GM18861 (cell line): ENCODE measurements at regions not wholly inside any gene's neighbourhood (a gene's known extent, or its start where the extent isn't known, plus 50 kb on each side); places are given as distances from the start of the nearest gene placed in this dataset.

Experiments used
- ATAC-seq: cut with Tn5 transposase; IDR thresholded peaks from one replicate; pipeline ENCODE4 v1.9.1; 2021; ENCODE audit not compliant: unreplicated experiment

GRCh38 chr14:98548071-98548686 is 723.8 kb downstream of the BCL11B start:
- no peak for ATAC-seq

GRCh38 chr14:98551028-98551427 is 721.0 kb downstream of the BCL11B start:
- ATAC-seq, result no peak

GRCh38 chr14:98555440-98555839 is 716.6 kb downstream of the BCL11B start:
- ATAC-seq, result no peak

GRCh38 chr14:98564006-98564405 is 708.0 kb downstream of the BCL11B start:
- ATAC-seq, result no peak

GRCh38 chr14:98564541-98564940 is 707.5 kb downstream of the BCL11B start:
- ATAC-seq, result no peak

- no peak for ATAC-seq
Measured at GRCh38 chr14:98571104-98571503, 700.9 kb downstream of the BCL11B start.

- ATAC-seq, result no peak
Measured at GRCh38 chr14:98573082-98573481, 698.9 kb downstream of the BCL11B start.

- no peak for ATAC-seq
Measured at GRCh38 chr14:98576463-98576862, 695.5 kb downstream of the BCL11B start.

GRCh38 chr14:98578204-98578603 is 693.8 kb downstream of the BCL11B start:
- ATAC-seq, result no peak

- ATAC-seq, result no peak
Measured at GRCh38 chr14:98579140-98579539, 692.9 kb downstream of the BCL11B start.

- no peak for ATAC-seq
Measured at GRCh38 chr14:98580131-98580678, 691.8 kb downstream of the BCL11B start.

- no peak for ATAC-seq
Measured at GRCh38 chr14:98582276-98582675, 689.7 kb downstream of the BCL11B start.

- no peak for ATAC-seq
Measured at GRCh38 chr14:98591161-98591560, 680.8 kb downstream of the BCL11B start.

GRCh38 chr14:98592611-98593170 is 679.3 kb downstream of the BCL11B start:
- no peak for ATAC-seq

GRCh38 chr14:98593361-98593761 is 678.6 kb downstream of the BCL11B start:
- no peak for ATAC-seq

- no peak for ATAC-seq
Measured at GRCh38 chr14:98594156-98594555, 677.8 kb downstream of the BCL11B start.

GRCh38 chr14:98598576-98598975 is 673.4 kb downstream of the BCL11B start:
- no peak for ATAC-seq

GRCh38 chr14:98599082-98599481 is 672.9 kb downstream of the BCL11B start:
- ATAC-seq, result no peak

GRCh38 chr14:98602983-98603382 is 669.0 kb downstream of the BCL11B start:
- ATAC-seq, result no peak

- no peak for ATAC-seq
Measured at GRCh38 chr14:98605043-98605442, 667.0 kb downstream of the BCL11B start.

- ATAC-seq, result no peak
Measured at GRCh38 chr14:98606041-98606640, 665.9 kb downstream of the BCL11B start.

GRCh38 chr14:98606816-98607215 is 665.2 kb downstream of the BCL11B start:
- no peak for ATAC-seq
